Cardiac fibroblast (primary cell): ENCODE measurements at regions not wholly inside any gene's neighbourhood (a gene's known extent, or its start where the extent isn't known, plus 50 kb on each side); places are given as distances from the start of the nearest gene placed in this dataset.

Source experiments
- DNase-seq, 2 donors: peaks; one replicate each; pipeline versions ENCODE4 v3.0.0 to v3.0.0-alpha.2; 2010; ENCODE audit warnings: low read depth in 2 of 2
- H3K4me3 ChIP-seq, 2 donors: replicated peaks in 1 of 2; 1 replicate in 1 of 2; 2 replicates in 1 of 2; pipeline ENCODE4 v1.5.1; 2011; ENCODE audit warnings: low read depth in 2 of 2, low read length in 2 of 2, mild to moderate bottlenecking in 2 of 2, moderate library complexity in 1 of 2
- TF ChIP-seq, protein P1 (sequence below): IDR thresholded peaks from one replicate; pipeline ENCODE4 v1.5.1; 2011; ENCODE audit warnings: low read depth, mild to moderate bottlenecking, low read length, inconsistent platforms

DNA sequence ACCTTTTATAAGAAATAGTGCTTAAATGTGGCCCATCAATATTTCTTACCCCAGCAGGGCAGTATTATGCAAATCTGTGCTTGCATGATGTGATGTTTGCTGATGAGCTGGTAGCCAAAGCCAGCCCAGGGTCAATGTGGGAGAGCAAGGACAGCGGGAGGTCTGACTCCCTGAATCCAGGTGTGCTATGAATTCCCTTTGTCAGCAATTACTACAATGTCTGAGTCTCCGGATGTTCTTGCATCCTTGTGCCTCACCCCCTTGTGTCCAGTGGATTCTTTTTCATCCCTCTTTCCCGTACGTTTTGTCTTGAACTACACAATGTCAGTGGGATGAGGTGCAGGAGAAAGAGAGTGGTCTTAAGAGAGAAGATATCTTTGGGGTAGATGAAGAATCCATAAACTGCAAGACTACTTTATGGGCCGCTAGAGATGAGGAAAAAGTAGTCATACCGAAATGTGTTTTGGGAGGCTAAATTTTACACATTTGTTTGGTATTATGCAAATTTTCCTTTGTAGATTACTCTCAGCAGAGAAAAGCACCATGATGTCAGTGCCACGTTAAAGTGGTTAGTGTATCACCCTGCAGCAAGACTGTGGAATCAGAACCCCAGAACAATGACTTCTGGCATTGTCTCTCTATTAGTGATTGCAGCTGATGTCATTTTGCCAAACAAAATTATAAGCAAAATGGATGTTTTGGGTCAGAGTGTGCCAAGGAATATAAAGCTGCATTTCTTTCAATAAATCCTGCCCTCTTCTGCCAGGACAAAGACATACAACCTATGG is 53.5 kb upstream of the TSHZ3 start:
- no peak overlapping the region for H3K4me3 ChIP-seq
- TF ChIP-seq, protein P1, sequence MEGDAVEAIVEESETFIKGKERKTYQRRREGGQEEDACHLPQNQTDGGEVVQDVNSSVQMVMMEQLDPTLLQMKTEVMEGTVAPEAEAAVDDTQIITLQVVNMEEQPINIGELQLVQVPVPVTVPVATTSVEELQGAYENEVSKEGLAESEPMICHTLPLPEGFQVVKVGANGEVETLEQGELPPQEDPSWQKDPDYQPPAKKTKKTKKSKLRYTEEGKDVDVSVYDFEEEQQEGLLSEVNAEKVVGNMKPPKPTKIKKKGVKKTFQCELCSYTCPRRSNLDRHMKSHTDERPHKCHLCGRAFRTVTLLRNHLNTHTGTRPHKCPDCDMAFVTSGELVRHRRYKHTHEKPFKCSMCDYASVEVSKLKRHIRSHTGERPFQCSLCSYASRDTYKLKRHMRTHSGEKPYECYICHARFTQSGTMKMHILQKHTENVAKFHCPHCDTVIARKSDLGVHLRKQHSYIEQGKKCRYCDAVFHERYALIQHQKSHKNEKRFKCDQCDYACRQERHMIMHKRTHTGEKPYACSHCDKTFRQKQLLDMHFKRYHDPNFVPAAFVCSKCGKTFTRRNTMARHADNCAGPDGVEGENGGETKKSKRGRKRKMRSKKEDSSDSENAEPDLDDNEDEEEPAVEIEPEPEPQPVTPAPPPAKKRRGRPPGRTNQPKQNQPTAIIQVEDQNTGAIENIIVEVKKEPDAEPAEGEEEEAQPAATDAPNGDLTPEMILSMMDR, result no peak
- DNase-seq, result peak in 1 of 2 donors; percentile 52

DNA sequence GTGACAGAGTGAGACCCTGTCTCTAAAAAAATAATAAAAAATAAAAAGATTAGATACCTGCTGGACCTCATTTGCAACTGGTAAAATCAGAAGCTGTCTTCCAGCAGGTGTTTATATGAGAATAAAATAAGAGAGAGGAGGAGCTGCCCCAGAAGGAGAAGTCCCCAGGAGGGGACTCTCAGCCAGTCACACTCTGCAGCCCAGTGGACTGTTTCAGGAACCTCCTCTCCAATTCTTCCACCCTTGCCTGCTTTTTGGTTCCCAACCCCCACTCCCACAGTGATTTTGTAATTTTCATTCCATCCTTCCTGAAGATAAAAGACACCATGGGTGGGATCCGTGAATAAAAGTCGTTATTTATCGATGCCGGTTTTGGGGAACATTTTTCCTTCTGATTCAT is 56.9 kb upstream of the TSHZ3 start:
- DNase-seq, result no peak
- TF ChIP-seq, protein P1, result no peak
- H3K4me3 ChIP-seq, result no peak overlapping the region

DNA sequence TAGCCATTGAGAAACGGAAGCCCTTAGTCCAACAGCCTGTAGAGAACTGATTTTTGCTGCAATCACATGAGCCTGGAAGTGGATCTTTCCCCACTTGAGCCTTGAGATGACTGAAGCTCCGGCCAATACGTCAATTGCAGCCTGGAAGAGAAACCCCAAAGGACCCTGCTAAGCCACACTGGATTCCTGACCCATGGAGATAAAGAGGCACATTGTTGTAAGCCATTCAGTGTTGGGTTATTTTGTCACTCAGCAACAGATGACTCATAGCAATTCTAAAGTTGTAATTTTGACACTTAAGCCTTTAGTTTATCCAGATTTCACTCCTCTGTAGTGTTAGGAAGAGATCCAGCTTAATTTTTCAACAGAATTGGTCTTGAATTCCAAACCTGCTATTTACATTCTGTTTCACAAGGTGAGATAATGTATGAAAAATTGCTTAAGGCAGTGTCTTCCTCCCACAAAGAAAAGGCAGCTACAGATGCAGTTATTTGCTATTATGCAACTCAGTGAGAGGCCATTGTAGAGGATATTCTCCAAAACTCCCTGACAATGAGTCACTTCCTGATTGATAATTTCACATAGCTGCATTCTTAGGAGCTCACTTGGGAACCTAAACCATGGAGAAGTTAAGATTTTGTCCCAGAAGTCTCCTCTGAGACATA is 59.4 kb upstream of the TSHZ3 start:
- DNase-seq, result peak; percentile 97 to 98
- no peak overlapping the region for H3K4me3 ChIP-seq
- TF ChIP-seq, protein P1, result no peak

DNA sequence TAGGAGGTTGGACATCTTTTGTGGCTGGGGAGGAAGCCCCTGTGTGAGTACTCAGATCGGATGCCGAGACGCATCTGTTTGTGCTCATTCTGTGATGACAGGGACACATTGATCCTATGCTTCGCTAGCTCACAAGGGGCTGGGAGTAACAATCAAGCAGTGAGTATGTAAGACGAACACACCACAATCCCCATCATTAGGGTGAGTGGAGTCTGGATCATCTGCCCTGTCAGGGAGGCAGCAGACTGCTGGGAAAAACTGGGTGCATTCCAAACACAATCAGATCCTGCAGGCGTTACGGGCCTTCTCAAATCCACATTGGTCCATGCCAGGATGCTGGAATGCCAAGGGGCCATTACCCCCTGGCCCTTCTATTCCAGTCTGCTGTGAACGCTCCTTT is 64.1 kb upstream of the TSHZ3 start:
- TF ChIP-seq, protein P1, result no peak
- H3K4me3 ChIP-seq, result no peak overlapping the region
- no peak for DNase-seq

DNA sequence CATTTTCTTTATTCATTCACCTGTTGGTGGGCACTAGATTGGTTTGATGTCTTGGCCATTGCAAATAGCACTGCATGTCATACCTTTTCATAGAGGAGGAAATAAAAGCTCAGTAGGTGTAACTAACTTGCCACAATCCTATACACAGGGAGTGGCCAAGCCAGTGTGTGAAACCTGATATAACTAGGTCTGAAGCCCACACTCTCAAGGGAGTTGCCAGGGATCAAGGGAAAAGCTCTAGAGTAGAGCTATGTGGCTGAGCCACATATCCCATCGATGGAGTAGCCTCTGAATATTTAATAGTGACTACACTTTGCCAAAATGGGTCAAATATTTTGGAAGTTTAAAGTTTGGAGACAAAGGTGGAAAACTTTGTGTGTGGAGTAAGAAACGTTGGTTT is 66.1 kb upstream of the TSHZ3 start:
- TF ChIP-seq, protein P1, result no peak
- no peak overlapping the region for H3K4me3 ChIP-seq
- no peak for DNase-seq

DNA sequence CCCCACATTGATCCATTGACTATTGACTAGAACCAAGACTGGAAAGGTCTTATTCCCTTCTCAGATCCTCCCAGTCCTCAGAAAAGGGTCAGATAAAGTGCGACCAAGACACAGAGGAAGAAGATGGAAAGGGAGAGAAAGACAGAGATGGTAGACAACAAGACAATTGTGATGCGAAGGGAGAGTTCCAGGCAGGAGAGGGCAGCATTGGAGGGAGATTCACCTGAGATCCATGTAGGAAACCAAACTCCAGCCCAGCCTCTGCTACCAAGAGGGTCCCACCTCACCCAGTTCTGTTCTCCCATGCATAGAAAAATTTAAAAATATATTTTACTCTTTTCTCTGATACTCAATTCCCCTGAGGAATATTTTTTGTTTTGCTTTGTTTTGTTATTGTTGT is 67.3 kb upstream of the TSHZ3 start:
- DNase-seq, result no peak
- TF ChIP-seq, protein P1, result no peak
- H3K4me3 ChIP-seq, result no peak overlapping the region
